GM13976 (cell line): ENCODE measurements at regions not wholly inside any gene's neighbourhood (a gene's known extent, or its start where the extent isn't known, plus 50 kb on each side); places are given as distances from the start of the nearest gene placed in this dataset.

Experiments
- DNase-seq: peaks from one replicate; pipeline ENCODE4 v3.0.0; 2012; ENCODE audit warnings: low spot score
- CTCF ChIP-seq: IDR thresholded peaks from 2 replicates; pipeline ENCODE4 v1.5.1; 2012; ENCODE audit warnings: borderline replicate concordance, mild to moderate bottlenecking; ENCODE audit not compliant: insufficient read depth; ENCODE audit errors: extremely low read depth, missing control alignments, control extremely low read depth
- in situ Hi-C: fragments of 300-500 bp; cut with MboI; formaldehyde crosslinking; loops from one replicate; pipeline ENCODE4 v1.12.0; 2022; ENCODE audit warnings: low sequenced_read_pairs, mixed read lengths, inconsistent platforms; ENCODE audit not compliant: unreplicated experiment

DNA sequence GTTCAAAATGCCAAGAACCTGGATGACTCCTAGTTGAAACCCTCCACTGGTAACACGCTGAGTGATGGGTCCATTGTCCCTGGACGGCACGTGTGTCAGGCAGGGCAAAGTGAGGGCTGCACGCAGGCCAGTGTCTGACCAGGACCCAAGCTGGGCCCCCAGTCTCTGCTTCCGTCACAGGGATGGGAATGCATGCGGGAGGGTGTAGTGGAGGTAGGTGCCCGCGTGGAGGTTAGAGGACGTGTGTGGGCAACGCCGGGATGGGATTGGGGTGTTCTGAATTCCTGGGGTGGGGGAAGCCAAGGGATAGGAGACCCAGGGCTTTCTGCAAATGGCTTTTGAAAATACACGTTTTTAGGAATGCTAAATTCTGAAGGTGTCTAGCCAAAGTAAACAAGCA lies 943.3 kb downstream of the BRD1 start:
- TF ChIP-seq CTCF = no peak
- DNase-seq = no peak
- in situ Hi-C loops = no loop called here

GRCh38 chr22:48883211-48883960 lies 944.3 kb downstream of the BRD1 start:
- in situ Hi-C loops = no loop called here
- TF ChIP-seq CTCF = no peak
- no peak for DNase-seq

- no peak for DNase-seq
- TF ChIP-seq CTCF = no peak
- in situ Hi-C loops = no loop called here
Measured at GRCh38 chr22:48882636-48883200, 945.0 kb downstream of the BRD1 start.

DNA sequence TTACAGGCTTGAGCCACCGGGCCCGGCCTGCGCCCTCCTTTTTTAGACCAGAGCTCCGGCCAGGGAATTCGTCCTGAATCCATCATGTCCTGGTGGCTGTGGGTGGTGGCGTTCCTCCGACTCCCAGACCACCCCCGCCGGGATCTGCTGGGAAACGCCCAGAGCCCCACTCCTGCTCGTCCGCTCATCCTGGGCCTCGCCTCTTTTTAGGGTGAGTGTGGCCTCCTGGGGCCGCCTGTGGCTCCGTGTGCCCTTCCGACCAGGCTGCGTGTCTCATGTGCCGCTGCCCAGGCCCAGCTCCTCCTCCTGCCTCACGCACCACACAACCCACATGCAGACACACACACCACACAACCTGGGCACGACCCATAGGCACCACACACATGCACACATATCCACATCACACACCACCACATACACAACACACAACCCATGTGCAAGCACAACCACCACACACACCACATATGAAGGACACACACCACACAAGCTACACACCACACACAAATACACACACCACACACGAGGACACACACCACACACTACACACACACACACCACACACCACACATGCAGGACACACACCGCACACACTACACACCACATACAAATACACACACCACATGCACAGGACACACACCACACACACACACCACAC lies 946.2 kb downstream of the BRD1 start:
- no peak for TF ChIP-seq CTCF
- in situ Hi-C loops = no loop called here
- DNase-seq = no peak

DNA sequence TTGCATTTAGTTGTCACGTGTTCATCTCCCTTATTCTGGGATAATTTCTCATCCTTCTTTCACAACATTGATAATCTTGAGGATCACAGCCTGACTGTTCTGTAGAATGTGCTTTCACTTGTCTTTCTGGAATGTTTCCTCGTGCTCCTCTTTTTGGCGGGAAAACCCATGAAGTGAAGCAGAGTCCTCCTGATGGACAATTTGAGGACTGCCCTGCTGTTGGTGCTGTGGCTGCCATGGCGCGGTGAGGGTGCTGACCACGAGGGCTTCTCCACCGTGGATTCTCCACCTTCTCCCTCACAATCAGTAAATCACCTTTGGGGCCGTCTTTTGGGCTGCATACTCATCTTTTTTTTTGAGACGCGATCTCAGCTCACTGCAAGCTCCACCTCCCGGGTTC lies 946.9 kb downstream of the BRD1 start:
- no peak for DNase-seq
- TF ChIP-seq CTCF = no peak
- in situ Hi-C loops = no loop called here

DNA sequence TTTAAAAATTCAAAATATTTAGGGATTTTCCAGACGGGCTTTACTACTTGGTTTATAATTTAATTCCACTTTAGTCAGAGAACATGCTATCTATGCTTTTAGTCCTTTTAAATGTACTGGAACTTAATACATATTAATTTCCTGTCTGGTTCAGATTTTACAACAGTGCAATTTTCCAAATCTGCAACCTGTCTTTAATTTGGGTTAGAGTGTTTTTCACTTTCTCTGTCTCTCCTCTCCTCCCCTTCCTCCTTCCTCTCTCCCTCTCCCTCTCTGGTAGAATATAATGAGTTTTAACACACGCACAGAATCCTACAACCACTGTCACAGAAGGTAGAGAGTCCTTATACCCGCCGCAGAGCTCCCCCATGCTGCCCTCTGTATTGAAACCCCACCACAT lies 950.7 kb downstream of the BRD1 start:
- no peak for DNase-seq
- TF ChIP-seq CTCF = no peak
- in situ Hi-C loops = no loop called here

GRCh38 chr22:48874956-48875355 lies 952.7 kb downstream of the BRD1 start:
- in situ Hi-C loops = no loop called here
- TF ChIP-seq CTCF = no peak
- DNase-seq = no peak
